ENCODE measurements at regions not wholly inside any gene's neighbourhood (a gene's known extent, or its start where the extent isn't known, plus 50 kb on each side); places are given as distances from the start of the nearest gene placed in this dataset.

DNA sequence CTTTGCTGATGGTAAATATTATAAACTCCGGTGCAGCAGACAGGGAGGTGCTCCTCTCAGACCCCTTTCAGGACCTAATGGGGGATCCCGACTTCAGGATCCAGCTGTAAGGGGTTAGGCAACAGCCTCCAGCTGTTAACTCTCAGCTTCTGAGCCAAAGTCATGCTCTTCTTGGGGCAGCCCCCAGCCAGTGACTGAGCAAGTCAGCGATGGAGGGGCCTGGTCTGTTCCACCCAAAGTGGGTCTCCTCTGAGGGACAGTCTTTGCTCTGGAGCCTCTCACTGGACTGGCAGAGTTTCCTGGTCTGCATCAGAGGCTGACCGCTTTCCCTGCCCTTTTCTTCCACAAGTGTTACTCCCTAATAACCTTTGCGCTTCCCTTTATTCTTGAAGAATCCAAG is 184.2 kb upstream of the DIO3 start:
- DNase-seq (ENCODE audit: low spot score) = no peak
- ChIA-PET CTCF (no interaction called here), POLR2A (ENCODE audit: low non-redundant PET) (no interaction called here)
- peaks cover 5% of the 10 kb centered on the region for H3K9me3 ChIP-seq (ENCODE audit: low read depth, low read length, poor library complexity, severe bottlenecking)
- H3K36me3 ChIP-seq (ENCODE audit: insufficient read depth, low read length, poor library complexity, severe bottlenecking) = no peaks in the 10 kb centered on the region
- H3K27me3 ChIP-seq (replicated peaks; ENCODE audit: insufficient read depth, low read depth, low read length, poor library complexity) = peaks cover 60% of the 10 kb centered on the region
- no peaks in the 10 kb centered on the region for H3K4me1 ChIP-seq (ENCODE audit: insufficient read depth, low read length, poor library complexity, severe bottlenecking)
- no peak overlapping the region for H3K27ac ChIP-seq (ENCODE audit: low read depth, low read length, poor library complexity, severe bottlenecking)
- no peak overlapping the region for H3K4me3 ChIP-seq (ENCODE audit: low read depth, low read length, poor library complexity, severe bottlenecking)
- TF ChIP-seq EZH2 (IDR thresholded peaks at IDR 0.05; ENCODE audit: borderline replicate concordance, low read depth, low read length, poor library complexity, severe bottlenecking) = no peak
- TF ChIP-seq, protein P1, sequence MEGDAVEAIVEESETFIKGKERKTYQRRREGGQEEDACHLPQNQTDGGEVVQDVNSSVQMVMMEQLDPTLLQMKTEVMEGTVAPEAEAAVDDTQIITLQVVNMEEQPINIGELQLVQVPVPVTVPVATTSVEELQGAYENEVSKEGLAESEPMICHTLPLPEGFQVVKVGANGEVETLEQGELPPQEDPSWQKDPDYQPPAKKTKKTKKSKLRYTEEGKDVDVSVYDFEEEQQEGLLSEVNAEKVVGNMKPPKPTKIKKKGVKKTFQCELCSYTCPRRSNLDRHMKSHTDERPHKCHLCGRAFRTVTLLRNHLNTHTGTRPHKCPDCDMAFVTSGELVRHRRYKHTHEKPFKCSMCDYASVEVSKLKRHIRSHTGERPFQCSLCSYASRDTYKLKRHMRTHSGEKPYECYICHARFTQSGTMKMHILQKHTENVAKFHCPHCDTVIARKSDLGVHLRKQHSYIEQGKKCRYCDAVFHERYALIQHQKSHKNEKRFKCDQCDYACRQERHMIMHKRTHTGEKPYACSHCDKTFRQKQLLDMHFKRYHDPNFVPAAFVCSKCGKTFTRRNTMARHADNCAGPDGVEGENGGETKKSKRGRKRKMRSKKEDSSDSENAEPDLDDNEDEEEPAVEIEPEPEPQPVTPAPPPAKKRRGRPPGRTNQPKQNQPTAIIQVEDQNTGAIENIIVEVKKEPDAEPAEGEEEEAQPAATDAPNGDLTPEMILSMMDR (conservative IDR thresholded peaks at IDR 0.05; ENCODE audit: low read depth, low read length) = no peak
- BruUV-seq (replicated peaks) = no TSS peak
- intact Hi-C loops (cut with micrococcal nuclease; ENCODE audit: unreplicated experiment) = no loop called here

DNA sequence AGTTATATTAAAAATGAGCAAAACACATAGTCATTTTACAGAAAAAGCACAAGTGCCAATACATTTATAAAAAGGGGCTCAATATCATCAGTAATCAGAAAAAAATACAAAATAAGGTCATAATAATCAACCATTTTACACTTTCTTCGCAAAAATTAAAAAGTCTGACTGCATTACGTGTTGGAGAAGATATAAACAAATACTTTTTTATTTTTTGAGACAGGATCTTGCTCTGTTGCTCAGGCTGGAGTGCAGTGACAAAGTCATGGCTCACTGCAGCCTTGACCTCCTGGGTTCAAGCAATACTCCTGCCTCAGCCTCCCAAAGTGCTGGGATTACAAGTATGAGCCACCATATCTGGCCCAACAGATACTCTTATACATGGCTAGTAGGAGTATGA is 181.5 kb upstream of the DIO3 start:
- Histone ChIP-seq H3K36me3 (ENCODE audit: insufficient read depth, low read length, poor library complexity, severe bottlenecking) (no peaks in the 10 kb centered on the region), H3K4me1 (ENCODE audit: insufficient read depth, low read length, poor library complexity, severe bottlenecking) (no peaks in the 10 kb centered on the region)
- POLR2A ChIA-PET (ENCODE audit: low non-redundant PET) = no interaction called here

DNA sequence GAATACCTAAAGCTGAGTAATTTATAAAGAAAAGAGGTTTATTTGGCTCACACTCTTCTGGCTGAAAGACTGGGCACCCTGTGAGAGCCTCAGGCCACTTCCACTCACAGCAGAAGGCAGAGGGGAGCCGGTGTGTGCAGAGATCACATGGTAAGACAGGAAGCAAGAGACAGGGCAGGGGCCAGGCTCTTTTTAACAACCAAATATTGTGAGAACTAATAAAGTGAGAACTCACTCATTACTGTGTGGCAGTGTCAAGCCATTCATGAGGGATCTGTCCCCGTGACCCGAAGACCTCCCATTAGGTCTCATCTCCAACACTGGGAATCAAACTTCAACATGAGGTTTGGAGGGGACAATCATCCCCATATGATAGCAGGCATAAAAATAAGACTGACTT is 180.8 kb upstream of the DIO3 start:
- intact Hi-C loops (cut with micrococcal nuclease; ENCODE audit: unreplicated experiment) = no loop called here
- ChIA-PET CTCF (no interaction called here), POLR2A (ENCODE audit: low non-redundant PET) (no interaction called here)
- Histone ChIP-seq H3K27me3 (replicated peaks; ENCODE audit: insufficient read depth, low read depth, low read length, poor library complexity) (peaks cover 39% of the 10 kb centered on the region), H3K4me3 (ENCODE audit: low read depth, low read length, poor library complexity, severe bottlenecking) (no peak overlapping the region), H3K27ac (ENCODE audit: low read depth, low read length, poor library complexity, severe bottlenecking) (no peak overlapping the region), H3K9me3 (ENCODE audit: low read depth, low read length, poor library complexity, severe bottlenecking) (peaks cover 9% of the 10 kb centered on the region), H3K36me3 (ENCODE audit: insufficient read depth, low read length, poor library complexity, severe bottlenecking) (no peaks in the 10 kb centered on the region), H3K4me1 (ENCODE audit: insufficient read depth, low read length, poor library complexity, severe bottlenecking) (no peaks in the 10 kb centered on the region)
- no peak for DNase-seq (ENCODE audit: low spot score)
- BruUV-seq (replicated peaks) = no TSS peak
- no peak for TF ChIP-seq EZH2 (IDR thresholded peaks at IDR 0.05; ENCODE audit: borderline replicate concordance, low read depth, low read length, poor library complexity, severe bottlenecking)
- TF ChIP-seq, protein P1 (conservative IDR thresholded peaks at IDR 0.05; ENCODE audit: low read depth, low read length) = no peak

More for the DNA sequence above, 181.5 kb upstream of the DIO3 start:
- intact Hi-C loops (cut with micrococcal nuclease; ENCODE audit: unreplicated experiment) = no loop called here
- no peak for DNase-seq (ENCODE audit: low spot score)
- Histone ChIP-seq H3K9me3 (ENCODE audit: low read depth, low read length, poor library complexity, severe bottlenecking) (peaks cover 9% of the 10 kb centered on the region), H3K27ac (ENCODE audit: low read depth, low read length, poor library complexity, severe bottlenecking) (no peak overlapping the region), H3K27me3 (replicated peaks; ENCODE audit: insufficient read depth, low read depth, low read length, poor library complexity) (peaks cover 44% of the 10 kb centered on the region), H3K4me3 (ENCODE audit: low read depth, low read length, poor library complexity, severe bottlenecking) (no peak overlapping the region)
- TF ChIP-seq, protein P1 (conservative IDR thresholded peaks at IDR 0.05; ENCODE audit: low read depth, low read length) = no peak
- TF ChIP-seq EZH2 (IDR thresholded peaks at IDR 0.05; ENCODE audit: borderline replicate concordance, low read depth, low read length, poor library complexity, severe bottlenecking) = no peak
- BruUV-seq (replicated peaks) = no TSS peak
- CTCF ChIA-PET = no interaction called here

All from A673 (cell line).